IMR-90 (cell line): ENCODE measurements at regions not wholly inside any gene's neighbourhood (a gene's known extent, or its start where the extent isn't known, plus 50 kb on each side); places are given as distances from the start of the nearest gene placed in this dataset.

ENCODE experiments used
- ATAC-seq: fragments of 200-7000 bp; cut with Tn5 transposase; 2 replicates; pipeline ENCODE4 v1.9.1; 2020; ENCODE audit warnings: low read depth, mild to moderate bottlenecking, moderate library complexity
- BruUV-seq: library from RNA; stranded (reverse); fragments of 400-500 nt; replicated peaks from 2 replicates; lab custom pipeline; 2021; lab: Mats Ljungman, UMichigan
- CTCF ChIA-PET: fragments of 300-600 bp; formaldehyde crosslinking; extraction: SDS; loops from one replicate; lab custom pipeline; 2021; ENCODE audit warnings: antibody characterized with exemption; lab: Yijun Ruan, JAX
- POLR2A ChIA-PET: fragments of 300-600 bp; sonication (Branson Sonifier 250); formaldehyde crosslinking; loops from one replicate; lab custom pipeline; 2022; ENCODE audit warnings: antibody characterized with exemption; ENCODE audit not compliant: unreplicated experiment; lab: Charles Lee
- DNase-seq: peaks from one replicate; pipeline ENCODE4 v3.0.0; 2013
- H2AFZ ChIP-seq: replicated peaks from 2 replicates; pipeline ENCODE3; 2013; ENCODE audit warnings: low read length, mild to moderate bottlenecking; ENCODE audit not compliant: poor library complexity
- H2AK5ac ChIP-seq: 2 replicates; pipeline ENCODE4 v1.6.1; 2013; ENCODE audit warnings: low read depth, low read length, inconsistent platforms
- H2AK9ac ChIP-seq: replicated peaks from 2 replicates; pipeline ENCODE3; 2013; ENCODE audit warnings: mild to moderate bottlenecking, low read depth, low read length, moderate library complexity; ENCODE audit not compliant: poor library complexity
- H2BK120ac ChIP-seq: 2 replicates; pipeline ENCODE4 v1.6.1; 2013; ENCODE audit warnings: low read depth, low read length, inconsistent platforms
- H2BK15ac ChIP-seq: 3 replicates; pipeline ENCODE4 v1.6.1; 2013; ENCODE audit warnings: low read depth, low read length, inconsistent platforms
- H2BK20ac ChIP-seq: 2 replicates; pipeline ENCODE4 v1.6.1; 2013; ENCODE audit warnings: low read depth, mild to moderate bottlenecking, inconsistent platforms, low read length, moderate library complexity
- H2BK5ac ChIP-seq: 2 replicates; pipeline ENCODE4 v1.6.1; 2013; ENCODE audit warnings: mild to moderate bottlenecking, low read depth, low read length, inconsistent platforms; ENCODE audit not compliant: poor library complexity, severe bottlenecking
- H3K14ac ChIP-seq: replicated peaks from 2 replicates; pipeline ENCODE4 v1.6.1; 2013; ENCODE audit warnings: low read depth, low read length, inconsistent platforms
- H3K18ac ChIP-seq: 2 replicates; pipeline ENCODE4 v1.6.1; 2013; ENCODE audit warnings: low read depth, low read length, control low read depth
- H3K23ac ChIP-seq: 2 replicates; pipeline ENCODE4 v1.6.1; 2013; ENCODE audit warnings: low read depth, low read length, inconsistent platforms
- H3K27ac ChIP-seq: 2 replicates; pipeline ENCODE4 v1.5.1; 2013; ENCODE audit warnings: mild to moderate bottlenecking, control low read depth, low read length; ENCODE audit not compliant: insufficient read depth
- H3K27me3 ChIP-seq: 2 replicates; pipeline ENCODE4 v1.6.1; 2013; ENCODE audit warnings: low read length; ENCODE audit not compliant: control insufficient read depth, insufficient read depth
- H3K36me3 ChIP-seq: 2 replicates; pipeline ENCODE4 v1.6.1; 2013; ENCODE audit warnings: low read length, mixed read lengths; ENCODE audit not compliant: control insufficient read depth, insufficient read depth
- H3K4ac ChIP-seq: 2 replicates; pipeline ENCODE4 v1.6.1; 2013; ENCODE audit warnings: low read depth, low read length, inconsistent platforms
- H3K4me1 ChIP-seq: 2 replicates; pipeline ENCODE4 v1.6.1; 2013; ENCODE audit warnings: low read length, mixed read lengths; ENCODE audit not compliant: control insufficient read depth, insufficient read depth
- H3K4me2 ChIP-seq: 2 replicates; pipeline ENCODE4 v1.6.1; 2013; ENCODE audit warnings: low read depth, mild to moderate bottlenecking, control low read depth, low read length, moderate library complexity
- H3K4me3 ChIP-seq: 2 replicates; pipeline ENCODE4 v1.5.1; 2013; ENCODE audit warnings: low read depth, mild to moderate bottlenecking, control low read depth, low read length, moderate library complexity; ENCODE audit not compliant: insufficient read depth
- H3K56ac ChIP-seq: 2 replicates; pipeline ENCODE4 v1.6.1; 2013; ENCODE audit warnings: low read length, inconsistent platforms; ENCODE audit not compliant: insufficient read depth; ENCODE audit errors: extremely low read depth
- H3K79me1 ChIP-seq, 2 experiments: 2 replicates each; pipeline ENCODE4 v1.6.1; 2013; ENCODE audit warnings: low read length in 2 of 2, inconsistent platforms in 1 of 2, low read depth in 1 of 2
- H3K9ac ChIP-seq: 2 replicates; pipeline ENCODE4 v1.6.1; 2013; ENCODE audit warnings: low read depth, low read length, control low read depth
- H3K9me1 ChIP-seq: 2 replicates; pipeline ENCODE4 v1.6.1; 2013; ENCODE audit warnings: low read length, inconsistent platforms; ENCODE audit not compliant: insufficient read depth
- H3K9me3 ChIP-seq: 2 replicates; pipeline ENCODE4 v1.6.1; 2013; ENCODE audit warnings: low read length; ENCODE audit not compliant: control insufficient read depth, insufficient read depth
- H4K20me1 ChIP-seq: 2 replicates; pipeline ENCODE4 v1.6.1; 2013; ENCODE audit warnings: low read length, inconsistent platforms; ENCODE audit not compliant: insufficient read depth
- H4K5ac ChIP-seq: 2 replicates; pipeline ENCODE4 v1.6.1; 2013; ENCODE audit warnings: mild to moderate bottlenecking, low read depth, low read length, control low read depth
- H4K8ac ChIP-seq, 2 experiments: 2 replicates each; pipeline ENCODE4 v1.6.1; 2013; ENCODE audit warnings: low read depth in 2 of 2, low read length in 2 of 2, control low read depth in 1 of 2, inconsistent platforms in 1 of 2
- H4K91ac ChIP-seq: 2 replicates; pipeline ENCODE4 v1.6.1; 2013; ENCODE audit warnings: low read depth, low read length, inconsistent platforms; ENCODE audit not compliant: insufficient read depth
- RAD21 ChIP-seq: IDR thresholded peaks from 2 replicates; pipeline ENCODE4 v1.6.1; 2012; ENCODE audit warnings: low read length, improper control_type of control experiment
- WGBS, 2 experiments: methylation state at CpG; one replicate each; pipeline versions ENCODE4 v1.1.5 to v1.1.7; 2013; ENCODE audit warnings: missing lambda C conversion rate in 2 of 2; ENCODE audit not compliant: insufficient read length in 1 of 2; ENCODE audit errors: extremely low coverage in 2 of 2; 5-methylcytosine and 5-hydroxymethylcytosine counted together
- dilution Hi-C: fragments of 300-500 bp; cut with HindIII; formaldehyde crosslinking; loops from one replicate; pipeline ENCODE4 v1.14.3; 2018; ENCODE audit warnings: low sequenced_read_pairs; ENCODE audit not compliant: unreplicated experiment
- in situ Hi-C: fragments of 300-500 bp; cut with MboI; formaldehyde crosslinking; loops from 3 replicates; pipeline ENCODE4 v1.14.3; 2019; ENCODE audit warnings: low sequenced_read_pairs, inconsistent platforms, mixed read lengths
- intact Hi-C: fragments of 100-400 bp; cut with micrococcal nuclease; formaldehyde crosslinking; loops from 2 replicates; pipeline ENCODE4 v1.10.0; 2022

DNA sequence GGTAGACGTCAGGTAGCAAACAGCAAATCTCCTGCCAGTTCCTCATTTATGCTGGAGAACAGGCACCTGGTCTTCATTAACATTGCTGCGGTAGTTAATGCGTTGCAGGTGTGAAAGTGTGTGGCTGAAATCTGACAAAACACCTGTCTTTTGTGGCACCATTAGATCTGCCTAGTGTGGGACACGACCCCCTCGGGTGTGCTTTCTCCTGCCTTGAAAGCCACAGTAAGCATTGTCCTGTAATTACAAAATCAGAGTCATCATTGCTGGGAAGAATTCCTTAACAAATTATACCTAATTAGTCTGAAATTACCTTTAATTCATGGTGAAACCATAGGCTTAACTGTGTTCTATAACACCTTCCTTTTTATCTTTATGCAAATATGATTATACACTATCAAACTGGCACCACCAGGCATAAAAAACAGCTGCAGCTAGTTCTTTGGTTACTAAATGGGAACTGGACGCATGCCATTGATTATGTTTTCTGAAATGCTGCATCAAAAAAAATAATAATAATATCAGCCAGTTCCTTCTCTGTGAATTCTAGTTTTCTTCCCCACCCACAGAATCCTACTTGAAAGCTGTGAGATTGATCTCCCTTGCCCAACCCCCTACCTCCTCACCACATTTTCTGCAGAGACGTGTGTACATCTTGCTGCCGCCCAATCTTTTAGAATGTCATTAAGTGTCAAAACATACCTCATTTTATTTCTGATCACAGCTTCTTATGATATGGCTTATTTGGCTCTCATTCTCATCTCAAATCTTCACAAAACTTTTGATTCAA, 374.0 kb downstream of the NFIB start:
- H3K9ac ChIP-seq: no peak overlapping the region
- H2BK120ac ChIP-seq: no peak overlapping the region
- in situ Hi-C loops: no loop called here
- ATAC-seq (no peak), DNase-seq (no peak)
- no peak overlapping the region for H3K4me2 ChIP-seq
- H2BK20ac ChIP-seq: no peak overlapping the region
- no peak overlapping the region for H3K4ac ChIP-seq
- H3K14ac ChIP-seq: no peak overlapping the region
- no peaks in the 10 kb centered on the region for H3K9me1 ChIP-seq
- peaks cover 4% of the 10 kb centered on the region; the same call in 1 of the 2 replicates for H3K4me1 ChIP-seq
- no peaks in the 10 kb centered on the region for H3K9me3 ChIP-seq
- H4K91ac ChIP-seq: no peak overlapping the region
- no peak overlapping the region for H3K27ac ChIP-seq
- H3K27me3 ChIP-seq: no peaks in the 10 kb centered on the region; the same call in 1 of the 2 replicates
- 100% methylated on average over 1 of the region's 8 CpGs; no CpG with 5 or more reads in 1 of the 2 experiments for WGBS, 2 experiments
- H4K5ac ChIP-seq: peak overlapping the region; percentile 8; the same call in 1 of the 2 replicates
- dilution Hi-C loops: no loop called here
- BruUV-seq: no TSS peak
- H3K79me1 ChIP-seq: no peaks in the 10 kb centered on the region
- H2AK9ac ChIP-seq: no peak overlapping the region
- no peak overlapping the region for H3K56ac ChIP-seq
- ChIA-PET POLR2A (no interaction called here), CTCF (interaction anchor here (0.6 kb wide), 1 partner anchor 10 kb away, joined by 3 read pairs; no protein-coding TSS in a partner anchor)
- H4K20me1 ChIP-seq: no peaks in the 10 kb centered on the region
- intact Hi-C loops: loop anchor here (10.0 kb wide), 2 partner anchors 375 to 485 kb away; partner anchors contain the start of gene NFIB
- no peak overlapping the region for H3K4me3 ChIP-seq
- H2BK5ac ChIP-seq: no peak overlapping the region
- H2AK5ac ChIP-seq: no peak overlapping the region
- no peak overlapping the region for H2AFZ ChIP-seq
- H3K18ac ChIP-seq: no peak overlapping the region
- no peaks in the 10 kb centered on the region for H3K36me3 ChIP-seq
- no peak overlapping the region for H3K23ac ChIP-seq
- no peak overlapping the region for H4K8ac ChIP-seq
- no peak for TF ChIP-seq RAD21
- H2BK15ac ChIP-seq: 0 out of 3 replicates have a peak overlapping the region, but pooled peaks have one; percentile 24
